Mesothelial cell of epicardium (in vitro differentiated cells): ENCODE measurements at regions not wholly inside any gene's neighbourhood (a gene's known extent, or its start where the extent isn't known, plus 50 kb on each side); places are given as distances from the start of the nearest gene placed in this dataset.
"Not testable (repeated sequence)": the region's sequence is repeated elsewhere in the genome, so short reads cannot be mapped to it uniquely, and the experiment has no call there.

Experiments
- DNase-seq, 2 experiments: peaks; one replicate each; pipeline ENCODE4 v3.0.0; 2021; ENCODE audit warnings: low spot score in 2 of 2; ENCODE audit not compliant: unreplicated experiment in 2 of 2
- H3K27ac Mint-ChIP-seq: 2 replicates; pipeline ENCODE4 v1.8.0; 2021; ENCODE audit warnings: mixed read lengths
- H3K27me3 Mint-ChIP-seq: 2 replicates; pipeline ENCODE4 v1.8.0; 2021; ENCODE audit warnings: low read depth, mixed read lengths
- H3K36me3 Mint-ChIP-seq: 2 replicates; pipeline ENCODE4 v1.8.0; 2021; ENCODE audit warnings: mixed read lengths
- H3K4me1 Mint-ChIP-seq: 2 replicates; pipeline ENCODE4 v1.8.0; 2021; ENCODE audit warnings: mixed read lengths
- H3K4me3 Mint-ChIP-seq: 2 replicates; pipeline ENCODE4 v1.8.0; 2021; ENCODE audit warnings: mild to moderate bottlenecking, moderate library complexity, mixed read lengths
- H3K9me3 Mint-ChIP-seq: 2 replicates; pipeline ENCODE4 v1.8.0; 2021; ENCODE audit warnings: mixed read lengths
- CTCF ChIP-seq: fragments of 200-600 bp; sonication (generic); IDR thresholded peaks from one replicate; pipeline ENCODE4 v1.5.0; 2021; ENCODE audit warnings: antibody characterized with exemption; ENCODE audit not compliant: unreplicated experiment

DNA sequence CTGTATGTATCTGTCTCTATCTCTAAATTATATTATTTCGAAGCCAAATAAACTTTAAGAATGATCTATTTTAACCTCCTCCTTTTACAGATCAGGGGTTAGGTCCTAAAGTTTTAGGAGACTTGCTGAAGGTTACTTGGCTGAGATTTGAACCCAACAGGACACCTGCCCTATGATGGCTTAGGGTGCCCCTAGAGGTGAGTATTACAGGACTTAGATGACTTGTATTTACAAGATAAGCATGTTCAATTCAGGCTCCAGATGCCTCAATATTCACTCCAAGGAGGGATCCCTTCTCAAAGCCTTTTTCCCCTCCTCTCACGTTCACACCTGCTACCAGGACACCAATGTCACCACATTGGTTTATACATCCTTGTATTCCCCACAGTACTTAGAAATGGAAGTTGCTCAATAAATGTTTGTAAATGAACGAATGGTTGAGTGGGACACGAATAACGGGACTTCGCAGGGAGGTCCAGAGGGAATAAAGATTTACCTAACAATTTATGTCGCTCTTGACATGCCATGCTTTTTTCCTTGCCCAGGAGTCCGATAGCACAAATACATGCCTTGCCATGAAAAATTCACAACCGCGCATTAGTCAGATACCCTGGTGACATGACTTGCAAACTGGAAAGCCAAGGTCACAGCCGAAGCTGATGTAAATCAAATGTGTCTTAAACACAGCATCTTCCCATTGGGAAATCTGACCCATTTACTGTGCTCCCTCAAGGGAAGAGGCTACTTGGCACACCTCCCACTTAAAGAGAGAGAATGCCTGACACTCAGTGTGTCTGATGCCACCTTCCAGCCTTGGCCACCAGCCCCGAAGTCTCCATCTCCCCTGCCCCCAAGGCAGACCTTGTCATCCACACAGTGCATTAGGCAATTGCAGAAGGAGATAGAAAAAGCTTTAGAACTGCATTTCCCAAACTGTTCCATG is 872.2 kb upstream of the AUTS2 start:
- Mint-ChIP-seq H3K4me3 (no peak overlapping the region), H3K4me1 (peaks cover 2% of the 10 kb centered on the region), H3K27me3 (no peaks in the 10 kb centered on the region), H3K27ac (no peak overlapping the region), H3K36me3 (no peaks in the 10 kb centered on the region), H3K9me3 (peaks cover 6% of the 10 kb centered on the region)
- TF ChIP-seq CTCF, result no peak
- no peak for DNase-seq

GRCh38 chr7:68728720-68729119 is 869.6 kb upstream of the AUTS2 start:
- not testable (repeated sequence) for H3K27ac Mint-ChIP-seq, H3K27me3 Mint-ChIP-seq, H3K4me3 Mint-ChIP-seq, H3K36me3 Mint-ChIP-seq, DNase-seq, H3K9me3 Mint-ChIP-seq
- H3K4me1 Mint-ChIP-seq, result peaks cover 17% of the 10 kb centered on the region

- DNase-seq, result no peak
- no peak overlapping the region for H3K4me3 Mint-ChIP-seq
- H3K4me1 Mint-ChIP-seq, result peaks cover 20% of the 10 kb centered on the region
- TF ChIP-seq CTCF, result no peak
- H3K27me3 Mint-ChIP-seq, result no peaks in the 10 kb centered on the region
- H3K36me3 Mint-ChIP-seq, result no peaks in the 10 kb centered on the region
- no peak overlapping the region for H3K27ac Mint-ChIP-seq
- H3K9me3 Mint-ChIP-seq, result peaks cover 6% of the 10 kb centered on the region
Measured at GRCh38 chr7:68729371-68729770, 868.9 kb upstream of the AUTS2 start.

- peaks cover 6% of the 10 kb centered on the region for H3K9me3 Mint-ChIP-seq
Measured at GRCh38 chr7:68730194-68730593, 868.1 kb upstream of the AUTS2 start.

GRCh38 chr7:68730964-68731363 is 867.3 kb upstream of the AUTS2 start:
- Mint-ChIP-seq H3K27ac (no peak overlapping the region), H3K36me3 (no peaks in the 10 kb centered on the region), H3K4me1 (peaks cover 26% of the 10 kb centered on the region), H3K27me3 (no peaks in the 10 kb centered on the region), H3K9me3 (peaks cover 6% of the 10 kb centered on the region), H3K4me3 (no peak overlapping the region)
- DNase-seq, result no peak
- no peak for TF ChIP-seq CTCF

More at GRCh38 chr7:68730194-68730593, 868.1 kb upstream of the AUTS2 start:
- H3K4me3 Mint-ChIP-seq, result no peak overlapping the region
- no peak for DNase-seq
- no peaks in the 10 kb centered on the region for H3K27me3 Mint-ChIP-seq
- TF ChIP-seq CTCF, result no peak
- no peaks in the 10 kb centered on the region for H3K36me3 Mint-ChIP-seq
- H3K4me1 Mint-ChIP-seq, result peaks cover 26% of the 10 kb centered on the region
- no peak overlapping the region for H3K27ac Mint-ChIP-seq
